GM23338 (cell line): ENCODE measurements at regions not wholly inside any gene's neighbourhood (a gene's known extent, or its start where the extent isn't known, plus 50 kb on each side); places are given as distances from the start of the nearest gene placed in this dataset.

ENCODE experiments used
- ATAC-seq: fragments of 200-7000 bp; cut with Tn5 transposase; 3 replicates; pipeline ENCODE4 v1.9.1; 2020
- DNase-seq: peaks from one replicate; pipeline ENCODE4 v3.0.0-alpha.2; 2015; ENCODE audit warnings: low spot score
- H2AFZ ChIP-seq: fragments of 200-600 bp; sonication (generic); 2 replicates; pipeline ENCODE4 v1.8.0; 2016; ENCODE audit warnings: antibody characterized with exemption, mild to moderate bottlenecking, moderate library complexity
- H3F3A ChIP-seq: fragments of 200-600 bp; sonication (generic); replicated peaks from 2 replicates; pipeline ENCODE4 v1.8.0; 2017; ENCODE audit warnings: antibody characterized with exemption, mixed run types, low read depth
- H3K27ac ChIP-seq: fragments of 200-600 bp; sonication (generic); 2 replicates; pipeline ENCODE4 v1.6.1; 2016; ENCODE audit warnings: low read depth
- H3K27me3 ChIP-seq: fragments of 200-600 bp; sonication (generic); 2 replicates; pipeline ENCODE4 v1.8.0; 2016; ENCODE audit warnings: mild to moderate bottlenecking, mixed run types, moderate library complexity; ENCODE audit not compliant: insufficient read depth
- H3K36me3 ChIP-seq: fragments of 200-600 bp; sonication (generic); 2 replicates; pipeline ENCODE4 v1.8.0; 2016; ENCODE audit warnings: mild to moderate bottlenecking; ENCODE audit not compliant: insufficient read depth
- H3K4me1 ChIP-seq: fragments of 200-600 bp; sonication (generic); 2 replicates; pipeline ENCODE4 v1.8.0; 2016; ENCODE audit warnings: mild to moderate bottlenecking, moderate library complexity; ENCODE audit not compliant: insufficient read depth
- H3K4me2 ChIP-seq: fragments of 200-600 bp; sonication (generic); 2 replicates; pipeline ENCODE4 v1.7.1; 2017; ENCODE audit warnings: mixed run types
- H3K4me3 ChIP-seq: fragments of 200-600 bp; sonication (generic); 2 replicates; pipeline ENCODE4 v1.6.1; 2016; ENCODE audit warnings: mixed run types
- H3K79me2 ChIP-seq: fragments of 200-600 bp; sonication (generic); replicated peaks from 2 replicates; pipeline ENCODE4 v1.8.0; 2017; ENCODE audit warnings: mild to moderate bottlenecking; ENCODE audit not compliant: insufficient read depth
- H3K9me2 ChIP-seq: fragments of 200-600 bp; sonication (generic); 2 replicates; pipeline ENCODE4 v1.8.0; 2017; ENCODE audit not compliant: insufficient read depth
- H4K20me1 ChIP-seq: fragments of 200-600 bp; sonication (generic); replicated peaks from 2 replicates; pipeline ENCODE4 v1.8.0; 2017; ENCODE audit warnings: mild to moderate bottlenecking; ENCODE audit not compliant: insufficient read depth
- H3K27ac Mint-ChIP-seq: 2 replicates; pipeline ENCODE4 v1.8.0; 2020; ENCODE audit warnings: inconsistent platforms, mild to moderate bottlenecking, moderate library complexity, mixed read lengths
- H3K27me3 Mint-ChIP-seq: 3 replicates; pipeline ENCODE4 v1.8.0; 2022; ENCODE audit warnings: low read depth, mild to moderate bottlenecking, moderate library complexity, mixed read lengths, inconsistent platforms; ENCODE audit not compliant: insufficient read depth, poor library complexity
- H3K36me3 Mint-ChIP-seq: 3 replicates; pipeline ENCODE4 v1.8.0; 2021; ENCODE audit warnings: low read depth, mild to moderate bottlenecking, inconsistent platforms, moderate library complexity, mixed read lengths
- H3K4me1 Mint-ChIP-seq: 3 replicates; pipeline ENCODE4 v1.8.0; 2020; ENCODE audit warnings: mild to moderate bottlenecking, inconsistent platforms, mixed read lengths
- H3K4me3 Mint-ChIP-seq: 3 replicates; pipeline ENCODE4 v1.8.0; 2021; ENCODE audit warnings: moderate library complexity, mild to moderate bottlenecking, inconsistent platforms, mixed read lengths
- H3K9me3 Mint-ChIP-seq: 3 replicates; pipeline ENCODE4 v1.8.0; 2020; ENCODE audit warnings: moderate library complexity, mild to moderate bottlenecking, inconsistent platforms, mixed read lengths
- JUNB ChIP-seq: IDR thresholded peaks from one replicate; pipeline ENCODE4 v1.6.1; 2016; ENCODE audit warnings: antibody characterized with exemption; ENCODE audit not compliant: unreplicated experiment
- ZNF462 ChIP-seq: fragments of 250-450 bp; sonication (Bioruptor Pico); IDR thresholded peaks from 2 replicates; pipeline ENCODE4 v1.5.0; 2020; ENCODE audit warnings: mild to moderate bottlenecking, moderate library complexity
- TF ChIP-seq, protein P1 (sequence below): IDR thresholded peaks from one replicate; pipeline ENCODE4 v1.6.1; 2018; ENCODE audit warnings: antibody characterized with exemption; ENCODE audit not compliant: unreplicated experiment
- TF ChIP-seq, protein P2 (sequence below), 2 experiments: fragments of 200-600 bp in 1 of 2; sonication (generic) in 1 of 2; conservative IDR thresholded peaks; 2 replicates each; pipeline versions ENCODE4 v1.5.1 to v1.6.1; 2016 to 2017; ENCODE audit warnings: antibody characterized with exemption in 2 of 2, low read depth in 2 of 2, mild to moderate bottlenecking in 2 of 2, moderate library complexity in 1 of 2

GRCh38 chr9:129377931-129378661 is 200.0 kb upstream of the IER5L start (continued):
- no peak for TF ChIP-seq ZNF462 (CRISPR knock-in tag)
- TF ChIP-seq, protein P1, sequence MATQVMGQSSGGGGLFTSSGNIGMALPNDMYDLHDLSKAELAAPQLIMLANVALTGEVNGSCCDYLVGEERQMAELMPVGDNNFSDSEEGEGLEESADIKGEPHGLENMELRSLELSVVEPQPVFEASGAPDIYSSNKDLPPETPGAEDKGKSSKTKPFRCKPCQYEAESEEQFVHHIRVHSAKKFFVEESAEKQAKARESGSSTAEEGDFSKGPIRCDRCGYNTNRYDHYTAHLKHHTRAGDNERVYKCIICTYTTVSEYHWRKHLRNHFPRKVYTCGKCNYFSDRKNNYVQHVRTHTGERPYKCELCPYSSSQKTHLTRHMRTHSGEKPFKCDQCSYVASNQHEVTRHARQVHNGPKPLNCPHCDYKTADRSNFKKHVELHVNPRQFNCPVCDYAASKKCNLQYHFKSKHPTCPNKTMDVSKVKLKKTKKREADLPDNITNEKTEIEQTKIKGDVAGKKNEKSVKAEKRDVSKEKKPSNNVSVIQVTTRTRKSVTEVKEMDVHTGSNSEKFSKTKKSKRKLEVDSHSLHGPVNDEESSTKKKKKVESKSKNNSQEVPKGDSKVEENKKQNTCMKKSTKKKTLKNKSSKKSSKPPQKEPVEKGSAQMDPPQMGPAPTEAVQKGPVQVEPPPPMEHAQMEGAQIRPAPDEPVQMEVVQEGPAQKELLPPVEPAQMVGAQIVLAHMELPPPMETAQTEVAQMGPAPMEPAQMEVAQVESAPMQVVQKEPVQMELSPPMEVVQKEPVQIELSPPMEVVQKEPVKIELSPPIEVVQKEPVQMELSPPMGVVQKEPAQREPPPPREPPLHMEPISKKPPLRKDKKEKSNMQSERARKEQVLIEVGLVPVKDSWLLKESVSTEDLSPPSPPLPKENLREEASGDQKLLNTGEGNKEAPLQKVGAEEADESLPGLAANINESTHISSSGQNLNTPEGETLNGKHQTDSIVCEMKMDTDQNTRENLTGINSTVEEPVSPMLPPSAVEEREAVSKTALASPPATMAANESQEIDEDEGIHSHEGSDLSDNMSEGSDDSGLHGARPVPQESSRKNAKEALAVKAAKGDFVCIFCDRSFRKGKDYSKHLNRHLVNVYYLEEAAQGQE: no peak

- Histone ChIP-seq H3K79me2 (no peaks in the 10 kb centered on the region), H3K36me3 (no peaks in the 10 kb centered on the region), H3K27ac (no peak overlapping the region), H2AFZ (no peak overlapping the region), H3K4me2 (no peak overlapping the region), H3K27me3 (no peaks in the 10 kb centered on the region), H3K9me2 (no peaks in the 10 kb centered on the region), H3K4me1 (peaks cover 2% of the 10 kb centered on the region), H3F3A (0 out of 2 replicates have a peak, but pooled peaks cover 3% of the 10 kb centered on the region), H4K20me1 (no peaks in the 10 kb centered on the region), H3K4me3 (no peak overlapping the region)
- Mint-ChIP-seq H3K36me3 (no peaks in the 10 kb centered on the region), H3K4me1 (peaks cover 25% of the 10 kb centered on the region), H3K9me3 (peaks cover 9% of the 10 kb centered on the region; the same call in 1 of the 3 replicates), H3K4me3 (no peak overlapping the region), H3K27me3 (peaks cover 4% of the 10 kb centered on the region), H3K27ac (no peak overlapping the region)
- ATAC-seq (no peak), DNase-seq (no peak)
- TF ChIP-seq, protein P2, sequence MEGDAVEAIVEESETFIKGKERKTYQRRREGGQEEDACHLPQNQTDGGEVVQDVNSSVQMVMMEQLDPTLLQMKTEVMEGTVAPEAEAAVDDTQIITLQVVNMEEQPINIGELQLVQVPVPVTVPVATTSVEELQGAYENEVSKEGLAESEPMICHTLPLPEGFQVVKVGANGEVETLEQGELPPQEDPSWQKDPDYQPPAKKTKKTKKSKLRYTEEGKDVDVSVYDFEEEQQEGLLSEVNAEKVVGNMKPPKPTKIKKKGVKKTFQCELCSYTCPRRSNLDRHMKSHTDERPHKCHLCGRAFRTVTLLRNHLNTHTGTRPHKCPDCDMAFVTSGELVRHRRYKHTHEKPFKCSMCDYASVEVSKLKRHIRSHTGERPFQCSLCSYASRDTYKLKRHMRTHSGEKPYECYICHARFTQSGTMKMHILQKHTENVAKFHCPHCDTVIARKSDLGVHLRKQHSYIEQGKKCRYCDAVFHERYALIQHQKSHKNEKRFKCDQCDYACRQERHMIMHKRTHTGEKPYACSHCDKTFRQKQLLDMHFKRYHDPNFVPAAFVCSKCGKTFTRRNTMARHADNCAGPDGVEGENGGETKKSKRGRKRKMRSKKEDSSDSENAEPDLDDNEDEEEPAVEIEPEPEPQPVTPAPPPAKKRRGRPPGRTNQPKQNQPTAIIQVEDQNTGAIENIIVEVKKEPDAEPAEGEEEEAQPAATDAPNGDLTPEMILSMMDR (conservative IDR thresholded peaks at IDR 0.05; ENCODE audit: low read depth in 2 of 2): no peak
- TF ChIP-seq JUNB: no peak
- TF ChIP-seq, protein P1: no peak
Measured at GRCh38 chr9:129377181-129377580, 199.1 kb upstream of the IER5L start.
